Endothelial cell of umbilical vein (primary cell): ENCODE measurements at regions not wholly inside any gene's neighbourhood (a gene's known extent, or its start where the extent isn't known, plus 50 kb on each side); places are given as distances from the start of the nearest gene placed in this dataset.

Experiments used
- BruUV-seq: library from RNA; stranded (reverse); fragments of 400-500 nt; replicated peaks from 2 replicates; lab custom pipeline; 2021; lab: Mats Ljungman, UMichigan
- CTCF ChIA-PET: fragments of 300-600, 350-600 bp; sonication (Branson Sonifier 250); formaldehyde crosslinking; loops from one replicate; lab custom pipeline; 2021; ENCODE audit warnings: antibody characterized with exemption, inconsistent platforms; lab: Charles Lee
- POLR2A ChIA-PET: fragments of 300-600, 350-600 bp; sonication (Branson Sonifier 250); formaldehyde crosslinking; loops from one replicate; lab custom pipeline; 2021; ENCODE audit warnings: antibody characterized with exemption, inconsistent platforms; lab: Charles Lee
- DNase-seq: peaks from one replicate; pipeline ENCODE4 v3.0.0-alpha.2; 2011; ENCODE audit warnings: low read depth, low spot score
- FAIRE-seq: peaks from 2 replicates; lab custom pipeline; 2011; peaks lifted over from hg19 to GRCh38; lab: Jason Lieb, UNC
- H2AFZ ChIP-seq: 2 replicates; pipeline ENCODE4 v1.6.0; 2012; ENCODE audit warnings: low read depth, low read length, control low read depth, inconsistent platforms
- H3K27ac ChIP-seq: 2 replicates; pipeline ENCODE4 v1.5.1; 2011; ENCODE audit warnings: low read depth, mild to moderate bottlenecking, control low read depth, low read length, moderate library complexity; ENCODE audit not compliant: insufficient read depth
- H3K27me3 ChIP-seq, 2 experiments: 2 replicates each; pipeline versions ENCODE4 v1.6.0 to v1.6.1; 2011; ENCODE audit warnings: low read length in 2 of 2, mixed read lengths in 1 of 2; ENCODE audit not compliant: control insufficient read depth in 2 of 2, insufficient read depth in 2 of 2
- H3K36me3 ChIP-seq, 2 experiments: 2 replicates in 1 of 2; 3 replicates in 1 of 2; pipeline ENCODE4 v1.5.1; 2011; ENCODE audit warnings: low read length in 2 of 2, mild to moderate bottlenecking in 1 of 2, moderate library complexity in 1 of 2; ENCODE audit not compliant: control insufficient read depth in 2 of 2, insufficient read depth in 2 of 2; ENCODE audit errors: extremely low read depth in 1 of 2
- H3K4me1 ChIP-seq: 3 replicates; pipeline ENCODE4 v1.5.1; 2011; ENCODE audit warnings: mild to moderate bottlenecking, low read length; ENCODE audit not compliant: control insufficient read depth, insufficient read depth; ENCODE audit errors: extremely low read depth
- H3K4me2 ChIP-seq: 2 replicates; pipeline ENCODE4 v1.6.1; 2011; ENCODE audit warnings: low read length, control low read depth, mixed read lengths; ENCODE audit not compliant: insufficient read depth
- H3K4me3 ChIP-seq, 3 experiments: fragments of 200-600 bp in 1 of 3; sonication (generic), shearing (Covaris generic) in 1 of 3; replicated peaks in 1 of 3; 2 replicates each; pipeline ENCODE4 v1.5.1; 2011 to 2016; ENCODE audit warnings: control low read depth in 3 of 3, low read length in 3 of 3, mild to moderate bottlenecking in 2 of 3, inconsistent platforms in 1 of 3, low read depth in 1 of 3, moderate library complexity in 1 of 3; ENCODE audit not compliant: insufficient read depth in 1 of 3
- H3K79me2 ChIP-seq: 2 replicates; pipeline ENCODE4 v1.6.0; 2012; ENCODE audit warnings: low read length, inconsistent platforms; ENCODE audit not compliant: control insufficient read depth, insufficient read depth
- H3K9ac ChIP-seq: replicated peaks from 2 replicates; pipeline ENCODE3; 2011; ENCODE audit warnings: low read length, control low read depth; ENCODE audit not compliant: insufficient read depth; ENCODE audit errors: extremely low read depth
- H3K9me1 ChIP-seq: replicated peaks from 3 replicates; pipeline ENCODE4 v1.6.0; 2011; ENCODE audit warnings: mild to moderate bottlenecking, low read length; ENCODE audit not compliant: control insufficient read depth, insufficient read depth; ENCODE audit errors: extremely low read depth
- H3K9me3 ChIP-seq: replicated peaks from 2 replicates; pipeline ENCODE4 v1.5.1; 2012; ENCODE audit warnings: low read length, inconsistent platforms; ENCODE audit not compliant: control insufficient read depth, insufficient read depth
- H4K20me1 ChIP-seq: replicated peaks from 2 replicates; pipeline ENCODE3; 2011; ENCODE audit warnings: mild to moderate bottlenecking, low read length; ENCODE audit not compliant: control insufficient read depth, insufficient read depth; ENCODE audit errors: extremely low read depth
- CTCF ChIP-seq, 2 donors: IDR thresholded peaks; 1 replicate in 1 of 2; 2 replicates in 1 of 2; pipeline ENCODE4 v1.5.1; 2011; ENCODE audit warnings: low read length in 2 of 2, mild to moderate bottlenecking in 2 of 2, moderate library complexity in 2 of 2, control low read depth in 1 of 2, inconsistent platforms in 1 of 2, low read depth in 1 of 2; ENCODE audit not compliant: insufficient read depth in 1 of 2; ENCODE audit errors: extremely low read depth in 1 of 2
- EZH2 ChIP-seq: IDR thresholded peaks from 2 replicates; pipeline ENCODE4 v1.6.1; 2012; ENCODE audit warnings: borderline replicate concordance, low read depth, mild to moderate bottlenecking, moderate library complexity, low read length, inconsistent platforms; ENCODE audit not compliant: severe bottlenecking
- FOS ChIP-seq: IDR thresholded peaks from 2 replicates; pipeline ENCODE4 v1.6.1; 2011; ENCODE audit warnings: mild to moderate bottlenecking, low read length, moderate library complexity, borderline replicate concordance; ENCODE audit not compliant: insufficient read depth
- GATA2 ChIP-seq: IDR thresholded peaks from 2 replicates; pipeline ENCODE4 v1.7.0; 2011; ENCODE audit warnings: low read depth, mild to moderate bottlenecking, moderate library complexity, mixed read lengths, low read length; ENCODE audit not compliant: insufficient read length, insufficient read depth
- JUN ChIP-seq: IDR thresholded peaks from 2 replicates; pipeline ENCODE4 v1.6.1; 2011; ENCODE audit warnings: borderline replicate concordance, low read depth; ENCODE audit not compliant: insufficient read length, insufficient read depth
- MAX ChIP-seq: IDR thresholded peaks from 2 replicates; pipeline ENCODE4 v1.6.1; 2011; ENCODE audit not compliant: insufficient read depth, insufficient read length
- MYC ChIP-seq: IDR thresholded peaks from one replicate; pipeline ENCODE4 v1.6.1; 2011; ENCODE audit warnings: mild to moderate bottlenecking, low read depth, low read length
- POLR2A ChIP-seq: IDR thresholded peaks from 2 replicates; pipeline ENCODE4 v1.6.1; 2012; ENCODE audit warnings: low read depth, mild to moderate bottlenecking, control low read depth, low read length
- POLR2AphosphoS5 ChIP-seq: IDR thresholded peaks from 2 replicates; pipeline ENCODE4 v1.6.1; 2012; ENCODE audit warnings: low read depth, mild to moderate bottlenecking, control low read depth, low read length, moderate library complexity; ENCODE audit not compliant: insufficient read depth
- dilution Hi-C: fragments of 300-500 bp; cut with MboI; formaldehyde crosslinking; loops from one replicate; pipeline ENCODE4 v1.15.0; 2019; ENCODE audit warnings: low sequenced_read_pairs; ENCODE audit not compliant: extremely low pct_ligation_motif_present
- intact Hi-C: fragments of 100-400 bp; cut with micrococcal nuclease; formaldehyde crosslinking; loops from one replicate; pipeline ENCODE4 v1.10.0; 2022

- BruUV-seq: no TSS peak
- no peak for FAIRE-seq
- H4K20me1 ChIP-seq: no peaks in the 10 kb centered on the region
- H3K4me3 ChIP-seq: no peak overlapping the region
- DNase-seq: no peak
- H3K79me2 ChIP-seq: no peaks in the 10 kb centered on the region
- ChIA-PET CTCF (interaction anchor here (4.0 kb wide), 1 partner anchor 34 kb away, joined by 27 read pairs; no protein-coding TSS in a partner anchor), POLR2A (no interaction called here)
- H3K27ac ChIP-seq: no peak overlapping the region
- H3K4me1 ChIP-seq: peaks cover 5% of the 10 kb centered on the region
- dilution Hi-C loops: no loop called here
- H3K9ac ChIP-seq: no peak overlapping the region
- TF ChIP-seq GATA2: no peak
- TF ChIP-seq JUN: no peak
- intact Hi-C loops: no loop called here
- no peak overlapping the region for H3K4me2 ChIP-seq
- no peaks in the 10 kb centered on the region for H3K36me3 ChIP-seq
- H2AFZ ChIP-seq: no peak overlapping the region
- H3K9me3 ChIP-seq: no peaks in the 10 kb centered on the region
- peaks cover 34 to 63% of the 10 kb centered on the region in 2 experiments for H3K27me3 ChIP-seq
- no peaks in the 10 kb centered on the region for H3K9me1 ChIP-seq
Measured at GRCh38 chr5:88657136-88657535, 225.8 kb downstream of the MEF2C start.

- intact Hi-C loops (no loop called here), dilution Hi-C loops (no loop called here)
- no peak overlapping the region for H3K4me2 ChIP-seq
- TF ChIP-seq CTCF (IDR thresholded peaks at IDR 0.05; ENCODE audit: extremely low read depth in 1 of 2, insufficient read depth in 1 of 2, low read depth in 1 of 2, low read length in 2 of 2): no peak
- TF ChIP-seq POLR2AphosphoS5: no peak
- TF ChIP-seq MAX: no peak
- no peak for TF ChIP-seq GATA2
- no peak for TF ChIP-seq JUN
- TF ChIP-seq POLR2A: no peak
- no peak for TF ChIP-seq EZH2
- TF ChIP-seq FOS: no peak
- TF ChIP-seq MYC: no peak
- H3K79me2 ChIP-seq: no peaks in the 10 kb centered on the region
- H3K27ac ChIP-seq: no peak overlapping the region
- no peak overlapping the region for H3K9ac ChIP-seq
- peaks cover 28 to 55% of the 10 kb centered on the region in 2 experiments for H3K27me3 ChIP-seq
- DNase-seq (no peak), FAIRE-seq (no peak)
- peaks cover 4% of the 10 kb centered on the region for H3K4me1 ChIP-seq
- no peak overlapping the region for H3K4me3 ChIP-seq
- no TSS peak for BruUV-seq
- no peaks in the 10 kb centered on the region for H3K9me3 ChIP-seq
- H3K9me1 ChIP-seq: no peaks in the 10 kb centered on the region
- no peaks in the 10 kb centered on the region for H4K20me1 ChIP-seq
- CTCF ChIA-PET: no interaction called here
- no peaks in the 10 kb centered on the region for H3K36me3 ChIP-seq
- no peak overlapping the region for H2AFZ ChIP-seq
- POLR2A ChIA-PET: no interaction called here
Measured at GRCh38 chr5:88656221-88656950, 226.6 kb downstream of the MEF2C start.
